Fibroblast of the aortic adventitia (primary cell): ENCODE measurements at regions not wholly inside any gene's neighbourhood (a gene's known extent, or its start where the extent isn't known, plus 50 kb on each side); places are given as distances from the start of the nearest gene placed in this dataset.

ENCODE experiments used
- DNase-seq: peaks from one replicate; pipeline ENCODE4 v3.0.0-alpha.2; 2010; ENCODE audit warnings: low read depth
- H3K4me3 ChIP-seq: 2 replicates; pipeline ENCODE4 v1.5.1; 2011; ENCODE audit warnings: low read depth, mild to moderate bottlenecking, control low read depth, low read length, moderate library complexity
- TF ChIP-seq, protein P1 (sequence below): IDR thresholded peaks from 2 replicates; pipeline ENCODE4 v1.5.1; 2011; ENCODE audit warnings: mild to moderate bottlenecking, low read length, control low read depth, inconsistent platforms; ENCODE audit not compliant: insufficient read depth

DNA sequence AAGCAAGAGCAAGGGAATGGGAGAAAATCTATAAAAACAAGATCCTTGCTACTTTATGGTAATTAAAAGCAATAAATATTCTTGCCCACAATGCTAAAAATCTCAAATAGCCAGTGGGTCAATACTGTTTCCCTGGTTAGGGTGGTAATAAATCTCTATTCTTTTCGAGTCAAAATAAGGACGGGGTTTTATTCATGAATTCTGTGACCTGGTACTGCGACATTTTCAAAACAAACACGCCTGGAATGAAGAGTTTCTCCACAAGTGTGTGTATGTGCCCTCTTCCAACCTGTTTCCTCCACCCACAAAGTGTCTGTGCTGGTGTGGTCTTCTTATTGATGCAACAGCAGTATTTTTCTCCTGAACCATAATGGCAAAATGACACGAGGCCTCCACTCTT, 358.8 kb upstream of the BRINP1 start:
- no peak overlapping the region for H3K4me3 ChIP-seq
- DNase-seq = no peak
- TF ChIP-seq, protein P1, sequence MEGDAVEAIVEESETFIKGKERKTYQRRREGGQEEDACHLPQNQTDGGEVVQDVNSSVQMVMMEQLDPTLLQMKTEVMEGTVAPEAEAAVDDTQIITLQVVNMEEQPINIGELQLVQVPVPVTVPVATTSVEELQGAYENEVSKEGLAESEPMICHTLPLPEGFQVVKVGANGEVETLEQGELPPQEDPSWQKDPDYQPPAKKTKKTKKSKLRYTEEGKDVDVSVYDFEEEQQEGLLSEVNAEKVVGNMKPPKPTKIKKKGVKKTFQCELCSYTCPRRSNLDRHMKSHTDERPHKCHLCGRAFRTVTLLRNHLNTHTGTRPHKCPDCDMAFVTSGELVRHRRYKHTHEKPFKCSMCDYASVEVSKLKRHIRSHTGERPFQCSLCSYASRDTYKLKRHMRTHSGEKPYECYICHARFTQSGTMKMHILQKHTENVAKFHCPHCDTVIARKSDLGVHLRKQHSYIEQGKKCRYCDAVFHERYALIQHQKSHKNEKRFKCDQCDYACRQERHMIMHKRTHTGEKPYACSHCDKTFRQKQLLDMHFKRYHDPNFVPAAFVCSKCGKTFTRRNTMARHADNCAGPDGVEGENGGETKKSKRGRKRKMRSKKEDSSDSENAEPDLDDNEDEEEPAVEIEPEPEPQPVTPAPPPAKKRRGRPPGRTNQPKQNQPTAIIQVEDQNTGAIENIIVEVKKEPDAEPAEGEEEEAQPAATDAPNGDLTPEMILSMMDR = no peak

DNA sequence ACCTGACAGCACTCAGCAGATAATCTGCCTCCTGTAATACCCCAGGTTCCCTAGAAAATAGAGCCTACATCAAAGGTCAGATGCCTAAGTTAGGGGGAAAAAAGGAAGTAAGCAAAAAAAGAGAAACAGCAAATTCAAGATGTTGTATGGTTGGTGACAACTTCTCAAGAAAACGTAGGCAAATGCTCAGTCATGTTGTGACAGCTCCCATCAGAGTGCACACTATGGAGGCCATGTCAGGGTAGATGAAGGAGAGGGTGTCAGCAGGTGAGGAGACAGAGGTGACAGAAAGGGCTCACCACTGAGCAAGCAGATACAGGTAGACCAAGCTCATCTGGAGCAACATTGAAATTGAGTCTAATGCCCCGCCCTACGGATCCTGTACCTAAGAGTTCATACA, 356.8 kb upstream of the BRINP1 start:
- no peak for DNase-seq
- H3K4me3 ChIP-seq = no peak overlapping the region
- TF ChIP-seq, protein P1 = no peak

DNA sequence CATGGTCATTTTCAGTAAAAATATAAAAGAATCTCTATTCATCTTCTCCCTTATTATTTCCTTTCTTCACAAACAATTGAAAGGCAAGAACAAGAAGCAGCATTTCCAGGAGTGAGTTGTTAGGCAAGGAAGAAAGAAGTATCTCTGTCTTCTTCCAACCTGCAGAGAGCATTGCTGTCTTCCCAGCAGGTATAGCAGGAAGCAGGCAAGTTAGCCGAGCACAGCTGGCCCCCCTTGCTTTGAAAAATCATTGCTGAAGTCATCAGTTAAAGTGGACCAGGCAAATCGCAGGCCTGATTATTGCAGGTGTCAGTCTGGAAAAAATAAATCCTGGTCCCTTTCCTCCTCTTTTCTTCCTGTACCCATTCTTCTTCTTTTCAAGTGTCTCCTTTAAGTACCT, 353.1 kb upstream of the BRINP1 start:
- TF ChIP-seq, protein P1 = no peak
- no peak overlapping the region for H3K4me3 ChIP-seq
- no peak for DNase-seq

DNA sequence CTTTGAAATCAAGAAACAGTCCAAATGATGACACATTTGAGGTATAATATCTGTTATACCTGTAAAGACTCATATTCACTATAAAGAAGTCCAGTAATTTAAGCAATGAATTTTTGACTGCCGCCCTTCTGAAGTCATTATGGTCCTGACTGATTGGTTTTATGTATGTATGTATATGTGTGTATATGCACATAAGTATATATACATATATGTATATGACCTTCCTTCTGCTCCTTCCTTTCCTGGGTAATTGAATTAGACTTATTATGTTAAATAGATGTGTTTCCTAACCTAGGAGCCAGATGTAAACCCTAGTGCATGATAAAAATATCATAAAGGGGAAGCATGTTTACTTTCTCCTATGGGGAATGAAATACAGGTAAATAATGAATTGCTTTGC, 343.1 kb upstream of the BRINP1 start:
- H3K4me3 ChIP-seq = no peak overlapping the region
- TF ChIP-seq, protein P1 = no peak
- no peak for DNase-seq

DNA sequence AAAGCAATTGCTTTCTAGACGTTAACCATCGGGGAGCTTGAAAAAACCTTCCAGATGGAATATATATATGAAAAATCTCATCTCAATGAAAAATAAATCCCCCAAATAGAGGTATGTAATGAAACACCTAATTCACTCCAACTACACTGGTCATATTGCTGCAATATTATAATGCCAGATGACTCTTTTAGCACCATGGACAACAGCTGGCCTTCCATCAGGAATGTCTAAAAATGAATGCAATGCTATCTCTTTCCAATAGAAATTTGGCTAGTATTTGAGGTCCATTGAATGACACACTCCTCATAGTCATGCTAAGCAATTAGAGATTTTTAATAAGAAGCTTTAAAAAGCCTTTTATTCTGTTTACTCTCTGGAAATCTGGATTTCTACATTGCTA, 340.2 kb upstream of the BRINP1 start:
- H3K4me3 ChIP-seq = no peak overlapping the region
- DNase-seq = no peak
- TF ChIP-seq, protein P1 = no peak

DNA sequence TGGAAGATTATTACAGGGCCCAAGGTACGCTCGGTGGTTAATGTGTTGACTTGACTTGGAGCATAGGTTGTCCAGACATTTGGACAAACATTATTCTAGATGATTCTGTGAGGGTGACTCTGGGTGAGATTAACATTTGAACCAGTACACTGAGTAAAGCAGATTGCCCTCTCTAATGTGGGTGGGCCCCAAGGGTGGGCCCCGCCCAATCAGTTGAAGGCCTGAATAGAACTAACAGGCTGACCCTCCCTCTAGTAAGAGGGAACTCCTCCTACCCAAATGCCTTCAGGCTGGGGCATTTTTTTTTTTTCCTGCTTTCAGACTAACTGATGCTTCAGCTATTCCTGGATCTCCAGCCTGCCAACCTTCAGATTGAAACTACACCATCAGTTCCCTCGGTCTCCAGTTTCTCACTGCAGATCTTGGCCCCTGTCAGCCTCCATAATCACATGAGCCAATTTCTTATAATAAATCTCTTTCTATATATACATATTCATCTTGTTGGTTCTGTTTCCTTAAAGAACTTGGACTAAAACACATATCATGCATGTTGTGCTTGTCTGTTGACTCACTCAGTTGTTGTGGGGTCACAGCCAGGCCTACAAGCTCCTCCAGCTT, 338.1 kb upstream of the BRINP1 start:
- H3K4me3 ChIP-seq = no peak overlapping the region
- TF ChIP-seq, protein P1 = no peak
- no peak for DNase-seq

DNA sequence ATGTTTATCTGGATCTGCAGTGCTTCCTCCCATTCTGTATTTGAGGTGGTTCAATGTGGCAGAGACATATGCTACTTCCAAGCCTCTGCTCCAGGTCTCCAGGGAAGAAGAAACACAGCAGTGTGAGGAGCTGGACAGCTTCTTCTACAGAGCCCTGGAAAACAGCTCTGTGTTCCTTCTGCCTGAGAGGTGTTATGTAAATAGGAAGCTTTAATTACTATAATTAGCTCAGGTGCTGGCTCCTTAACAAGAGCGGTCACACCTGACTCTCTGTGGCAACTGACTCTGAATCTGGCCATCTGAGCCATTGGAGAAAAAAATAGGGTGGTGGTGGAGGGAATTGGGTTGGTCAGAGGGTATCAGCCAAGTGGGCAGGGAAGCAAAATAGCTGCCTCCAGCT, 332.4 kb upstream of the BRINP1 start:
- TF ChIP-seq, protein P1 = no peak
- no peak overlapping the region for H3K4me3 ChIP-seq
- no peak for DNase-seq
